Heart left ventricle (tissue), 13 donors: ENCODE measurements at regions not wholly inside any gene's neighbourhood (a gene's known extent, or its start where the extent isn't known, plus 50 kb on each side); places are given as distances from the start of the nearest gene placed in this dataset.

Experiments used
- POLR2A ChIP-seq, 2 donors: fragments of 450-650 bp; IDR thresholded peaks; one replicate each; pipeline ENCODE4 v1.6.1; 2017; ENCODE audit warnings: antibody characterized with exemption in 2 of 2, mild to moderate bottlenecking in 2 of 2, moderate library complexity in 2 of 2
- TF ChIP-seq, protein P1 (sequence below), 12 donors: fragments of 200-600 bp; sonication (generic) in 4 of 12; IDR thresholded peaks; one replicate each; pipeline versions ENCODE4 v1.5.0 to v1.8.0; 2018 to 2022; ENCODE audit warnings: antibody characterized with exemption in 12 of 12, mild to moderate bottlenecking in 5 of 12
- donor health status: ischemic (EF 13 %, LVEDD 7.1; RV severe dilation, severe dysfunction).
- donor health status: DM: no; HTN: yes; CAD: no.
- donor health status: DM: no; HTN: no; CAD: no.
- donor health status: ischemic (EF 25% LVEDD 6.9; RV normal size, moderate dysfunction).
- donor health status: ischemic (EF 25% LVEDD 5.7; RV mildly dilated, moderate dysfunction).
- donor health status: ischemic (EF 35%, LVEDD 5.7; RV mildly dilated, moderate dysfunction).
- donor health status: nonischemic (EF 11% LVEDD 7.7; RV severe dilation, severe dysfunction).
- donor health status: DM: yes; HTN: yes; CAD: no.
- donor health status: PGD.
- donor health status: ischemic (EF 29% LVEDD 5.4; RV normal size, mild dysfunction).
- donor health status: nonischemic (EF 23%, LVEDD 6.1; RV moderate dilation, normal function).

DNA sequence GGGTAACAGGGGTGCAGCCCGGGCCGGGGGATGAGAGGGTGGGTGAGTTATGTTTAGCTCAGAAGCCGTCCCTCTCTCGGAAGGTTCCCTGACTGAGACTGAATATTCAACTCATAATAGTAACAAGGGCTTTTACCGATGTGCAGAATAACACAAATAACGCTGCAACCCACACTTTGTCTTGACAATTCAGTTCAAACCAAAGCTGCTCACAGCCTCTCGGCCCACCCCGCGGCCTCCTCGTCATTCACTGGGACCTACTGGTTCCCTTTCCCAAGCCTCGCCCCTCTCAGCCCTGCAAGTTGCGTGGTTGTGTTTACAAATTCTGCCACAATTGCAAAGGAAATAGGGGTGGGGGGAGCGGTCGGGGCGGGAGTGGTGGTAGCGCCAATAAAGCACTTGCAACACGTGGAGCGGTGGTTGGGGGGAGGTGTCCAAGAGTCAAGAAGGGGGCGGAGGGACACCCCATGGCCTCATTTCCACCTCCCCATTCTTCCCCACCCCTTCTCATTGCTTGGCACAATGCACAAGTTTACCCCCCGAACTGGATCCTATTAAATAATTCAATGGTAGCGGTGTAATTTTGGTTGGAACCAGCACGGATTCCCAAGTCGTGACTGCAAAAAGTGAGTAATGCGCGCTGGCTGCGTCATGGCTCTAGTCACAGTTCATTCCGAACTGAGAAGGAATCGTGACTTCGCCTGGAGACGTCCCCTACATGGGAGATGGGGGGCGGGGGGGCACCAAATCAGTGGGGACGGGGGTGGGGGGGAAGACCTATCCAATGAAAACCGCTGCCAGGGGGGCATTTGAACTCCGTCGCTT lies 102.0 kb upstream of the HSD17B12 start:
- TF ChIP-seq, protein P1, sequence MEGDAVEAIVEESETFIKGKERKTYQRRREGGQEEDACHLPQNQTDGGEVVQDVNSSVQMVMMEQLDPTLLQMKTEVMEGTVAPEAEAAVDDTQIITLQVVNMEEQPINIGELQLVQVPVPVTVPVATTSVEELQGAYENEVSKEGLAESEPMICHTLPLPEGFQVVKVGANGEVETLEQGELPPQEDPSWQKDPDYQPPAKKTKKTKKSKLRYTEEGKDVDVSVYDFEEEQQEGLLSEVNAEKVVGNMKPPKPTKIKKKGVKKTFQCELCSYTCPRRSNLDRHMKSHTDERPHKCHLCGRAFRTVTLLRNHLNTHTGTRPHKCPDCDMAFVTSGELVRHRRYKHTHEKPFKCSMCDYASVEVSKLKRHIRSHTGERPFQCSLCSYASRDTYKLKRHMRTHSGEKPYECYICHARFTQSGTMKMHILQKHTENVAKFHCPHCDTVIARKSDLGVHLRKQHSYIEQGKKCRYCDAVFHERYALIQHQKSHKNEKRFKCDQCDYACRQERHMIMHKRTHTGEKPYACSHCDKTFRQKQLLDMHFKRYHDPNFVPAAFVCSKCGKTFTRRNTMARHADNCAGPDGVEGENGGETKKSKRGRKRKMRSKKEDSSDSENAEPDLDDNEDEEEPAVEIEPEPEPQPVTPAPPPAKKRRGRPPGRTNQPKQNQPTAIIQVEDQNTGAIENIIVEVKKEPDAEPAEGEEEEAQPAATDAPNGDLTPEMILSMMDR (IDR thresholded peaks at IDR 0.05), result no peak
- no peak for TF ChIP-seq POLR2A (IDR thresholded peaks at IDR 0.05)
